ENCODE measurements at regions not wholly inside any gene's neighbourhood (a gene's known extent, or its start where the extent isn't known, plus 50 kb on each side); places are given as distances from the start of the nearest gene placed in this dataset.
"Not testable (repeated sequence)": the region's sequence is repeated elsewhere in the genome, so short reads cannot be mapped to it uniquely, and the experiment has no call there.

- Histone ChIP-seq H3K36me3 (replicated peaks) (no peaks in the 10 kb centered on the region), H3K27ac (no peak overlapping the region), H3K4me3 (ENCODE audit: low read depth, low read length) (no peak overlapping the region), H3K27me3 (replicated peaks) (no peaks in the 10 kb centered on the region)
- in situ Hi-C loops (cut with HindIII; ENCODE audit: low pct_ligation_motif_present, low sequenced_read_pairs) = no loop called here
- TF ChIP-seq CTCF (IDR thresholded peaks at IDR 0.05; ENCODE audit: low read depth, low read length, missing control alignments) = no peak
- DNase-seq = no peak
These were observed 218.2 kb downstream of the SLCO4C1 start for GRCh38 chr5:102077920-102078319.

- no peaks in the 10 kb centered on the region for H3K36me3 ChIP-seq (replicated peaks)
- no peak overlapping the region for H3K27ac ChIP-seq
- no peak overlapping the region for H3K4me3 ChIP-seq (ENCODE audit: low read depth, low read length)
- no peak for DNase-seq
- in situ Hi-C loops (cut with HindIII; ENCODE audit: low pct_ligation_motif_present, low sequenced_read_pairs) = no loop called here
- no peaks in the 10 kb centered on the region for H3K27me3 ChIP-seq (replicated peaks)
- no peak for TF ChIP-seq CTCF (IDR thresholded peaks at IDR 0.05; ENCODE audit: low read depth, low read length, missing control alignments)
These were observed 226.1 kb downstream of the SLCO4C1 start for GRCh38 chr5:102069974-102070373.

- no peak for DNase-seq
- no peak overlapping the region for H3K4me3 ChIP-seq (ENCODE audit: low read depth, low read length)
- no peaks in the 10 kb centered on the region for H3K36me3 ChIP-seq (replicated peaks)
- in situ Hi-C loops (cut with HindIII; ENCODE audit: low pct_ligation_motif_present, low sequenced_read_pairs) = no loop called here
- no peaks in the 10 kb centered on the region for H3K27me3 ChIP-seq (replicated peaks)
- H3K27ac ChIP-seq = no peak overlapping the region
- no peak for TF ChIP-seq CTCF (IDR thresholded peaks at IDR 0.05; ENCODE audit: low read depth, low read length, missing control alignments)
These were observed 227.2 kb downstream of the SLCO4C1 start for GRCh38 chr5:102068870-102069269.

DNA sequence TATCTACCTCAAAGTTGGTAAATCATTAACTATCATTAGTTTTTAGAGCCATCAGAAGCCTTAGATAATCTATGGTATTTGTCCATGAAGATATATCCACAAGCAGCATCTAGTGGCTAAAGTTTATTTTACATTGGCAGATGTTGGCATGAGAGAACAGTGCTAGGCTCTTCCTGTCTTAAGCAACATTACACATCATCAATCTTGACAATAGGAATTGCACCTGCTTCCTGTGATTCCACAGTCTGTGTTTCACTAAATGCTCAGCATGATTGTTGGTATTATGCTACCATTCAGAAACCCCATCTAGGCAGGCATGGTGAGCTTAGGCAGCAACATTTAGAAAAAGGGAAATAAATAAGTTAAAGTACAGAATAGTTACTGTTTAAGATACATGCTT, 246.6 kb downstream of the SLCO4C1 start:
- no peak for DNase-seq
- H3K4me3 ChIP-seq (ENCODE audit: low read depth, low read length) = no peak overlapping the region
- no peaks in the 10 kb centered on the region for H3K36me3 ChIP-seq (replicated peaks)
- H3K27ac ChIP-seq = no peak overlapping the region
- no peak for TF ChIP-seq CTCF (IDR thresholded peaks at IDR 0.05; ENCODE audit: low read depth, low read length, missing control alignments)
- in situ Hi-C loops (cut with HindIII; ENCODE audit: low pct_ligation_motif_present, low sequenced_read_pairs) = no loop called here
- no peaks in the 10 kb centered on the region for H3K27me3 ChIP-seq (replicated peaks)

DNA sequence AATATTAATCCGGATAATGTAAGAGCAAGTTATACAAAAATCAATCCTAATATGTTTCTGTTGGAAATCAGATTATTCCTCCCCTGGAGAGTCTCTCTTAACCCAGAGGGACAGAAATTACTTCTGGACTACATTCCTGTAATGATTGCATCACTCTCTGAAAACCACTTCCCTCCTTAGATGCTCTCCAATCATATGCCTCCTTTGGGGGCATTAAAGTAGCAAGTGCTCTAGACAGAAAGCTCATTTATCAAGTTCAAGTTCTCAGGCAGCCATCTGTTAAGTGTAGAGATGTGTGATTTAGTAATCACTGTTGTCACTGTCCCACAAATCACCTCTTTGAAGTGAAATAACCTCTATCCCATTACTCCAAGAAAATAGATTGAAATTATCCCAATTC, 247.1 kb downstream of the SLCO4C1 start:
- Histone ChIP-seq H3K36me3 (replicated peaks) (no peaks in the 10 kb centered on the region), H3K27ac (no peak overlapping the region), H3K4me3 (ENCODE audit: low read depth, low read length) (no peak overlapping the region), H3K27me3 (replicated peaks) (no peaks in the 10 kb centered on the region)
- TF ChIP-seq CTCF (IDR thresholded peaks at IDR 0.05; ENCODE audit: low read depth, low read length, missing control alignments) = no peak
- DNase-seq = no peak
- in situ Hi-C loops (cut with HindIII; ENCODE audit: low pct_ligation_motif_present, low sequenced_read_pairs) = no loop called here

DNA sequence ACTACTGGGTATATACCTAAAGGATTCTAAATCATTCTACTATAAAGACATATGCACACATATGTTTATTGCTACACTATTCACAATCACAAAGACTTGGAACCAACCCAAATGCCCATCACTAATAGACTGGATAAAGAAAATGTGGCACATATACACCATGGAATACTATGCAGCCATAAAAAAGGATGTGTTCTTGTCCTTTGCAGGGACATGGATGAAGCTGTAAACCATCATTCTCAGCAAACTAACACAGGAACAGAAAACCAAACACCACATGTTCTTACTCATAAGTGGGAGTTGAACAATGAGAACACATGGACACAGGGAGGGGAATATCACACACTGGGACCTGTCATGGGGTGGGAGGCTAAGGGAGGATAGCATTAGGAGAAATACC, 249.0 kb downstream of the SLCO4C1 start:
- H3K27me3 ChIP-seq (replicated peaks); DNase-seq; in situ Hi-C loops (cut with HindIII; ENCODE audit: low pct_ligation_motif_present, low sequenced_read_pairs); H3K36me3 ChIP-seq (replicated peaks); H3K4me3 ChIP-seq (ENCODE audit: low read depth, low read length); H3K27ac ChIP-seq: not testable (repeated sequence)
